ENCODE measurements at regions not wholly inside any gene's neighbourhood (a gene's known extent, or its start where the extent isn't known, plus 50 kb on each side); places are given as distances from the start of the nearest gene placed in this dataset.

- DNase-seq = no peak
These were observed 98.4 kb downstream of the ZFP36L2 start for GRCh38 chr2:43127941-43128558.

- peak in 5 of 14 donors; percentile 29 to 50 (median 38) for DNase-seq
These were observed 99.0 kb downstream of the ZFP36L2 start for GRCh38 chr2:43127208-43127940.

GRCh38 chr2:43126817-43127207, 99.6 kb downstream of the ZFP36L2 start:
- no peak for DNase-seq

- no peak for DNase-seq
These were observed 101.1 kb downstream of the ZFP36L2 start for GRCh38 chr2:43125090-43125998.

- DNase-seq = no peak
These were observed 101.7 kb downstream of the ZFP36L2 start for GRCh38 chr2:43124687-43125057.

GRCh38 chr2:43123981-43124686, 102.3 kb downstream of the ZFP36L2 start:
- no peak for DNase-seq

- DNase-seq = no peak
These were observed 102.9 kb downstream of the ZFP36L2 start for GRCh38 chr2:43123486-43123885.

- no peak for DNase-seq
These were observed 103.4 kb downstream of the ZFP36L2 start for GRCh38 chr2:43123028-43123427.

- DNase-seq = no peak
These were observed 104.7 kb downstream of the ZFP36L2 start for GRCh38 chr2:43121580-43122314.

- no peak for DNase-seq
These were observed 107.1 kb downstream of the ZFP36L2 start for GRCh38 chr2:43119303-43119702.

GRCh38 chr2:43117521-43118143, 108.8 kb downstream of the ZFP36L2 start:
- DNase-seq = no peak

- DNase-seq = no peak
These were observed 109.4 kb downstream of the ZFP36L2 start for GRCh38 chr2:43116988-43117387.

- DNase-seq = no peak
These were observed 110.5 kb downstream of the ZFP36L2 start for GRCh38 chr2:43115881-43116280.

- DNase-seq = no peak
These were observed 112.2 kb downstream of the ZFP36L2 start for GRCh38 chr2:43114210-43114609.

GRCh38 chr2:43111788-43112554, 114.4 kb downstream of the ZFP36L2 start:
- no peak for DNase-seq

- no peak for DNase-seq
These were observed 115.9 kb downstream of the ZFP36L2 start for GRCh38 chr2:43110442-43110871.

GRCh38 chr2:43109261-43109743, 117.1 kb downstream of the ZFP36L2 start:
- DNase-seq = peak in 3 of 14 donors; percentile 16 to 55 (median 23)

- DNase-seq = peak in 1 of 14 donors; percentile 66
These were observed 118.7 kb downstream of the ZFP36L2 start for GRCh38 chr2:43107679-43108078.

GRCh38 chr2:43106559-43107527, 119.6 kb downstream of the ZFP36L2 start:
- DNase-seq = peak in 11 of 14 donors; percentile 4 to 84 (median 72)
